IPS-NIHi11 (cell line): ENCODE measurements at regions not wholly inside any gene's neighbourhood (a gene's known extent, or its start where the extent isn't known, plus 50 kb on each side); places are given as distances from the start of the nearest gene placed in this dataset.
A peak's percentile ranks its signal among the peaks of the same experiment; 100 is the strongest.
"Not testable (repeated sequence)": the region's sequence is repeated elsewhere in the genome, so short reads cannot be mapped to it uniquely, and the experiment has no call there.

Source experiments
- DNase-seq: peaks from one replicate; pipeline ENCODE4 v3.0.0; 2012; ENCODE audit warnings: mixed read lengths, low spot score

- DNase-seq: no peak
These were observed 308.3 kb downstream of the HS3ST1 start for GRCh38 chr4:11120435-11120834.

- no peak for DNase-seq
These were observed 309.2 kb downstream of the HS3ST1 start for GRCh38 chr4:11119474-11119873.

- no peak for DNase-seq
These were observed 310.2 kb downstream of the HS3ST1 start for GRCh38 chr4:11118513-11118912.

GRCh38 chr4:11116940-11117339, 311.8 kb downstream of the HS3ST1 start:
- no peak for DNase-seq

DNA sequence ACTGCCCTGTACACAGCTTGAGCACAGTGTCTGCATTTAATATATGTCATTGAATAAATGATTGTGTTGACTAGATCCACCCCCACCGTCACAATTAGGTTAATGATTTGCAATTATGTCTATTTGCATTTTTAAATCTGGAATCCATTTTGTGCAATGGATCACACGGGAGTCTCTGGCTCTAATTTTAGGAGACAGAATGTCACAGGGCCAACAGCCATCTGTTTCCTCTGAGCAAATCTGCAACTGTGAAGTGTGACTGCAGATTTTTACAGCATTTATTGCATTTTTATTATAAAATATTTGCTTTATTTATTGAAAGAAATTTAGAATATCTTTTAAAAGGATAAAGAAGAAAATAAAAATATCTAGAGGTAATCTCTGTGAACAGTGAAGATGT, 316.8 kb downstream of the HS3ST1 start:
- DNase-seq: no peak

DNA sequence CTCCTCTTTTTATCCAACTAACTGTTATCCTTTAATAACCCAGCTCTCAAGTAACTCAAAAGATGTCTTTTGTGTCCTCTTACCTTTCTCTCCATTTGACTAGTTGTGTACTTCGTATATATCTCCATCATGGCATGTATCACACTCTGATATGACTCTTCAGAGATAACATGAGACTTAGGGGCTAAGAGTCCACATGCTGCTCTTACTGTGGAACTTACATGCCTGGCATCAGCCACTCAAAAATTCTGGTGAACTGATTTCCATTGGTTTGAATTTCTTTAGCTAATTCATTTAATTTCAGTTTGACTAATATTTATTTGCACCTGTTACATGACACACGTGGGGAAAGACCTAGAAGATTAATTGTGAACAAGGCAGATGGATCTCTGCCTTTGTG, 317.3 kb downstream of the HS3ST1 start:
- no peak for DNase-seq

DNA sequence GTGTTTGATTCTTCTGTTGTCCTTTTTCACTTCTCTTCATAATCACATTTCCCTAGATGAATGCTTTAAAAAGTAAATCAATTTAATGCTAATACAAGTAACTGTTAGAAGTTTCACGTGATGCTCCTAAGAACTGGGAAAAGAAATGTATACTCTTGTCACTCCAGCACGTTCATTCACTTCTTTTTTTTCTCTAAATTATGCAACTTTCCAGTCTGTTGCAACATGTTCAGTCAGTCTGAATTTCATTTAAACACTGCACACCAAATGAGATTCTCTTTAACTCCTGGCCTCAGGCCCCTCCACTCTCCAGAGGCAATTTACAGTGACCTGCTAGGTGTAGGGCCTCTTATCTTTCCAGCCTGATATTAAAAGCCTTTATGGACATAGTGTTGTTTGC, 321.9 kb downstream of the HS3ST1 start:
- no peak for DNase-seq

- no peak for DNase-seq
These were observed 322.5 kb downstream of the HS3ST1 start for GRCh38 chr4:11106190-11106589.

DNA sequence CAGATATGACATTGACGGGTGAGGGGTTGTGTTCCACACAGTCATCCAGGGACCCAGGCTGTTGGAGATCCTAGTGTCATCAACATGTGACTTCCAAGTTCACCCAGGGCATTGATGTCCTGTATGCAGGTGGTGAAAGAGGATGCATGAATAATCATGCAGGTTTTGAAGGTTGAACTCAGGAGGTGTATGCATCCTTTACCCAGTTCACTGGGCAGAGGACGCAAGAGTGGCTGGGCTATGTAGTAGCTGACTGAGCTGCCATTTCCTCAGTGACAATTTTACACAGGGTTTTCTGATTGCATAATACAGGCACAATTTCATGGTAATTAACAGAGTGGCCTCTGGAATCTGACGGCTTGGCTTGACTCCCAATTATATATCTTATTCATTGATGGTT, 323.0 kb downstream of the HS3ST1 start:
- no peak for DNase-seq

DNA sequence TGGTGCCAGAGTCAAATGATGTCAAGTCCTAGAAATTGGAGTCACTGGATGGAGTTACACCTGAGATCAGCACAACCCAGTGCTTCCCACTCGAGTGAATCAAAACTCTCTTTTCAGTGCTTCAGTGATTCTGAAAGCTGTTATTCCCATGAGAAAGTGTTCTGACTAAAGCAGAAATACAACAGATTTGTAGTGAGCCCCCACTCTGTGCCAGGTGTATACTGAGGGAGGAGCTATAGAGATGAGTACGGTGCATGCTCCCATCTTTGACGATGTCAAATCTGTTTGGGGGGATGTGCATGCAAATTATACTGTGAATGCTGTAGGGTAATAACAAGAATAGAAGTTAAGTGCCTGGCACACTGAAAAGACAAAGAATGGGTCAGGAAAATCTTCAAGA, 330.2 kb downstream of the HS3ST1 start:
- no peak for DNase-seq

DNA sequence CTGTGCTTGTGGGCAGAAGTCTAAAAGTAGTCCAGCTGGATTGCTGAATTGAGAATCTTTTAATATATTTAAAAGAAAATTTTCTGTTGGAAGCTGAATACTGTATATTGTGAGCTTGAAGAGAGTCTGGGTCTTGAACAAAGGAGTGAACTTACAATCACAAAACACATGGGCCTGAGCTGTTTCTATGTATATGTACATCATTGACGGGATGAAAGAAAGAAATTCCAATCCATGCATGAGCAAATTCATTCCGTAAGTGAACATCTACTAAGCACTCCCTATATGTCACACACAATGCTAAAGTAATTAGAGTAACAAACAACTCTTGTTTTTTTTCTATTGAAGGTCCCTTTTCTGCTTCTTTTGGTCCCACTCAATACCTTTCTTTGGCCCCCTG, 331.0 kb downstream of the HS3ST1 start:
- DNase-seq: no peak

DNA sequence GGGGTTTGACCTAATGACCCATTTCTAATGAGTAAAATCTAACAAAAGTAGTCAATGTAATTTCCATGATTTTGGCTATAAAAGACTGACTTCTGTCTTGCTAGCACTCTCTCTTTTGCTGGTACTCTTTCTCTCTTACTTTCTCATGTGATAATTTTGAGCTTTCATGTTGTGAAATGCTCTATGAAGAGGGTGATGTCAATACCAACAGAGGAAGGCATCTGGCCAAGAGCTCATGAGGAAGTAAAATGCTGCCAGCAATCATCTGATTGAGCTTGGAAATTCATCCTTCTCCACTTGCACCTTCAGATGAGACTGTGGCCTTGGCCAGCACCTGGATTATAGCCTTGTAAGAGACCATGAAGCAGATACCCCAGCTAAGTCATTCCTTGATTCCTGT, 347.7 kb downstream of the HS3ST1 start:
- DNase-seq: no peak

GRCh38 chr4:11079171-11079570, 349.5 kb downstream of the HS3ST1 start:
- no peak for DNase-seq

GRCh38 chr4:11074581-11075241, 354.0 kb downstream of the HS3ST1 start:
- DNase-seq: no peak

- DNase-seq: peak; percentile 7
These were observed 355.1 kb downstream of the HS3ST1 start for GRCh38 chr4:11073621-11074051.

DNA sequence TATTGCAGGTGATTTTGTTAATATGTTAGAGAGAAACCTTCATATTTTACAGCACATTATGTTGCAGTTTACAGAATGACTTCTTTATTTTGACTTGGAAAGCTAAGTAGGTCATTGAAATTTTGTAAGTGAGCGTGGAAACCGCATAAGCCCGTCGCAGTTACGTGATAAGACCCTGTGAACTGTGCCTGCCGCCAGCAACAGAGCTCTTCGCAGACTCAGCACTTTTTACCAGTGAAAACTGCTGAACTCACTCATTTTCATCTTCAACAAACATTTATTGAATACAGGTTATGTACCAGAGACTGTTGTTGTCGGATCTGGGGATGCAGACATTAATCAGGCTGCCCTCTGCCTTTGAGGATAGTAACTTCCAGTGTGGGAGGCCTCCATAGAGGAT, 355.7 kb downstream of the HS3ST1 start:
- DNase-seq: no peak

DNA sequence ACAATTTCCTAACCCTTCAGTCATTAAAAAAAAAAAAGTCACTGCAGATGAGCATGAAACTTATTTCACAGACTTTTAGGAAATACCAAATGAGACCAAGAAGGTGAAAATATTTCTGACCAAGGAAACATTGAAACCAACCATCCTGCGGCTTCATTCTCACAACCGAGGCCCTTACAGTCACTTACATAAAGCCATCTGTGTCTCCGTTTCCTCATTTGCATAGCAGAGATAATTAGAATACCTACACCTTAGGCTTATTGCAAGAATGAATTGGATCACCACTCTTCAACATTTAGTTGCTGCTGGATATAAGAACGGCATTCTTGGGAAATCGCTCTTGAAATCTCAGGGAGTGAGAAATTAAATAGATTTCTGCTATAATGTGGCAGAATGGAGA, 356.2 kb downstream of the HS3ST1 start:
- no peak for DNase-seq

GRCh38 chr4:11070813-11071212, 357.9 kb downstream of the HS3ST1 start:
- DNase-seq: no peak

DNA sequence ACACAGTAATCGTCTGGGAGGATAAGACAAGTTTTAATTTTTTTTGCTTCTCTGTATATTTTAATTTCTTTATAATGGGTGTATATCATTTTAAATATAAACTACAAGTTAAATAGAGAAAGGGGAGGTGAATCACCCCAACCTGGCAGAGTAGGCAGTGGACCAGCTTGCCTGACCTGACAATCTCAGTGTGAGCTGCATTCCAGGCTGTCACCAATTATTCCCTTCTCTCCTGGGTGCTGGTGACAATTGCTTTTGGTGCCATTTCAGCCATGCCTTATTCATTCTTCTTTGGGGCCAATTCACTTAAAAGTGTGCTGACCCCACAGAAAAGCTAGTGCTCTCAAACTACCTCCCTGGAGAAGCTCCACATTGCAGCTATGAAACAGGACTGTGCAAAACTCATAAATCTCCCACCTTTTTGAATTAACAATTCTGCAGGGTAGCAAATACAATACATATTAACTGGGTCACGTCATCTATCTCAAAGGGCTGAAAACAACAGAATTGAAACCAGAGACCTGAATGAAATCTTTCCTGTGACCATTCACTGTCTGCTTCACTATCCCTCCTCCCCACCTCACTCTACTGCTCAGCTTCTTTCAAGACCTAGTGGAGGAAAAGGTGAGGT, 359.0 kb downstream of the HS3ST1 start:
- no peak for DNase-seq

- DNase-seq: no peak
These were observed 359.6 kb downstream of the HS3ST1 start for GRCh38 chr4:11069083-11069482.

- not testable (repeated sequence) for DNase-seq
These were observed 362.1 kb downstream of the HS3ST1 start for GRCh38 chr4:11066584-11066983.

DNA sequence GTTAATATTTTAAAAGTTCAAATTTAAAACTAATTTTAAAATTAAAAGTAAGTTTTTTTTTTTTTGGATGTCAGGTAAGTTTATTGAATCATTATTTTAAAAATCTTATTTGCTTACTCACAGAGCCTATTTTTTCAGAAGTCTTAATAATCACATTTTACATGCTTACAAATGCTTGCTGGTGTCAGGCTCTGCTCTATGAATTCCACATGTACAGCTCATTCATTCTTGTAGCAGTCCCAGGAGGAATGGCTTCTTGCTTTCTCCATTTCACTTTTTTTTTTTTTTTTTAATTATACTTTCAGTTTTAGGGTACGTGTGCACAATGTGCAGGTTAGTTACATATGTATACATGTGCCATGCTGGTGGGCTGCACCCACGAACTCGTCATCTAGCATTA, 368.1 kb downstream of the HS3ST1 start:
- DNase-seq: not testable (repeated sequence)

DNA sequence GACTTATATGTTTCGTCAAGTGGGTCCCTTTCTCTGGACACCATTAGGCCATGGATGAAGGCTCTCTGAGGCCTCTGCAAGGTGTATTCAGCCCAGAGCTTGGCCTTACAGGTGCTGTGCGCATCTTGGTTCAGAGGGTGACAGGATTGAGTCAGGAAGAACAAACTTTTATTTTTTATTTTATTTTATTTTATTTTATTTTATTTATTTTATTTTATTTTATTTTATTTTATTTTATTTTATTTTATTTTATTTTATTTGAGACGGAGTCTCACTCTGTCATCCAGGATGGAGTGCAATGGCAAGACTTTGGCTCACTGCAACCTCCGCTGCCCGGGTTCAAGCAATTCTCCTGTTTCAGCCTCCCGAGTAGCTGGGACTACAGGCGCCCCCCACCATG, 370.4 kb upstream of the CLNK start:
- not testable (repeated sequence) for DNase-seq

DNA sequence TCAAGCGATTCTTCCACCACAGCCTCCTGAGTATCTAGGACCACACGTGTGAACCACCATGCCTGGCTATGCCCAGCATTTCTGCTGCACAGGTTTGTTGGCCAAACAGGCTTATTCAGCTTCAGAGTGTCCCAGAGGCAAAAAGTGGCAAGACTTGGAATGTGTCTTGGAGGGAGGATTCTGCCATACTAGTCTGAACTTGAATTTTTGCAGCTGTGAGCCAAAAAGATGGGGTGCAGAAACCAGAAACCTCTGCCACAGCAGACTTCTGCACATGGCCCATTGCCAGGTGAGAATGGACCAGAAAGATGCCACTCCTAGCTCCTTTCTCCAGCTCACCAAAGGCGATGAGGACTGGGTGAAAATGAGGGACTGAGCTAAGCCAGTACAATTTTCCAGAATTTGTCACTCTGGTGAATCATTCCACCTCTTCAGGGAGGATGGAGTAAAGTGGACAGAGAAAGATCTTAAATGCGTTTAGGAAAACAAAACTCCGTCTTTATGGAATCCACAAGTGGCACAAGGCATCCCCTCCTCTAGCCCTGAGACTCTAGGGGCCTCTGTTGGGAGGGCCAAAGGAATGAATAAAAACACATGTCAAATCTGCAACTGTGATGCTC, 369.1 kb upstream of the CLNK start:
- no peak for DNase-seq
